Endothelial cell of umbilical vein (primary cell): ENCODE measurements at regions not wholly inside any gene's neighbourhood (a gene's known extent, or its start where the extent isn't known, plus 50 kb on each side); places are given as distances from the start of the nearest gene placed in this dataset.
A peak's percentile ranks its signal among the peaks of the same experiment; 100 is the strongest.

Experiments
- BruUV-seq: library from RNA; stranded (reverse); fragments of 400-500 nt; replicated peaks from 2 replicates; lab custom pipeline; 2021; lab: Mats Ljungman, UMichigan
- CTCF ChIA-PET: fragments of 300-600, 350-600 bp; sonication (Branson Sonifier 250); formaldehyde crosslinking; loops from one replicate; lab custom pipeline; 2021; ENCODE audit warnings: antibody characterized with exemption, inconsistent platforms; lab: Charles Lee
- POLR2A ChIA-PET: fragments of 300-600, 350-600 bp; sonication (Branson Sonifier 250); formaldehyde crosslinking; loops from one replicate; lab custom pipeline; 2021; ENCODE audit warnings: antibody characterized with exemption, inconsistent platforms; lab: Charles Lee
- DNase-seq: peaks from one replicate; pipeline ENCODE4 v3.0.0-alpha.2; 2011; ENCODE audit warnings: low read depth, low spot score
- FAIRE-seq: peaks from 2 replicates; lab custom pipeline; 2011; peaks lifted over from hg19 to GRCh38; lab: Jason Lieb, UNC
- H2AFZ ChIP-seq: 2 replicates; pipeline ENCODE4 v1.6.0; 2012; ENCODE audit warnings: low read depth, low read length, control low read depth, inconsistent platforms
- H3K27ac ChIP-seq: 2 replicates; pipeline ENCODE4 v1.5.1; 2011; ENCODE audit warnings: low read depth, mild to moderate bottlenecking, control low read depth, low read length, moderate library complexity; ENCODE audit not compliant: insufficient read depth
- H3K27me3 ChIP-seq, 2 experiments: 2 replicates each; pipeline versions ENCODE4 v1.6.0 to v1.6.1; 2011; ENCODE audit warnings: low read length in 2 of 2, mixed read lengths in 1 of 2; ENCODE audit not compliant: control insufficient read depth in 2 of 2, insufficient read depth in 2 of 2
- H3K36me3 ChIP-seq, 2 experiments: 2 replicates in 1 of 2; 3 replicates in 1 of 2; pipeline ENCODE4 v1.5.1; 2011; ENCODE audit warnings: low read length in 2 of 2, mild to moderate bottlenecking in 1 of 2, moderate library complexity in 1 of 2; ENCODE audit not compliant: control insufficient read depth in 2 of 2, insufficient read depth in 2 of 2; ENCODE audit errors: extremely low read depth in 1 of 2
- H3K4me1 ChIP-seq: 3 replicates; pipeline ENCODE4 v1.5.1; 2011; ENCODE audit warnings: mild to moderate bottlenecking, low read length; ENCODE audit not compliant: control insufficient read depth, insufficient read depth; ENCODE audit errors: extremely low read depth
- H3K4me2 ChIP-seq: 2 replicates; pipeline ENCODE4 v1.6.1; 2011; ENCODE audit warnings: low read length, control low read depth, mixed read lengths; ENCODE audit not compliant: insufficient read depth
- H3K4me3 ChIP-seq, 3 experiments: fragments of 200-600 bp in 1 of 3; sonication (generic), shearing (Covaris generic) in 1 of 3; replicated peaks in 1 of 3; 2 replicates each; pipeline ENCODE4 v1.5.1; 2011 to 2016; ENCODE audit warnings: control low read depth in 3 of 3, low read length in 3 of 3, mild to moderate bottlenecking in 2 of 3, inconsistent platforms in 1 of 3, low read depth in 1 of 3, moderate library complexity in 1 of 3; ENCODE audit not compliant: insufficient read depth in 1 of 3
- H3K79me2 ChIP-seq: 2 replicates; pipeline ENCODE4 v1.6.0; 2012; ENCODE audit warnings: low read length, inconsistent platforms; ENCODE audit not compliant: control insufficient read depth, insufficient read depth
- H3K9ac ChIP-seq: replicated peaks from 2 replicates; pipeline ENCODE3; 2011; ENCODE audit warnings: low read length, control low read depth; ENCODE audit not compliant: insufficient read depth; ENCODE audit errors: extremely low read depth
- H3K9me1 ChIP-seq: replicated peaks from 3 replicates; pipeline ENCODE4 v1.6.0; 2011; ENCODE audit warnings: mild to moderate bottlenecking, low read length; ENCODE audit not compliant: control insufficient read depth, insufficient read depth; ENCODE audit errors: extremely low read depth
- H3K9me3 ChIP-seq: replicated peaks from 2 replicates; pipeline ENCODE4 v1.5.1; 2012; ENCODE audit warnings: low read length, inconsistent platforms; ENCODE audit not compliant: control insufficient read depth, insufficient read depth
- H4K20me1 ChIP-seq: replicated peaks from 2 replicates; pipeline ENCODE3; 2011; ENCODE audit warnings: mild to moderate bottlenecking, low read length; ENCODE audit not compliant: control insufficient read depth, insufficient read depth; ENCODE audit errors: extremely low read depth
- EZH2 ChIP-seq: IDR thresholded peaks from 2 replicates; pipeline ENCODE4 v1.6.1; 2012; ENCODE audit warnings: borderline replicate concordance, low read depth, mild to moderate bottlenecking, moderate library complexity, low read length, inconsistent platforms; ENCODE audit not compliant: severe bottlenecking
- FOS ChIP-seq: IDR thresholded peaks from 2 replicates; pipeline ENCODE4 v1.6.1; 2011; ENCODE audit warnings: mild to moderate bottlenecking, low read length, moderate library complexity, borderline replicate concordance; ENCODE audit not compliant: insufficient read depth
- GATA2 ChIP-seq: IDR thresholded peaks from 2 replicates; pipeline ENCODE4 v1.7.0; 2011; ENCODE audit warnings: low read depth, mild to moderate bottlenecking, moderate library complexity, mixed read lengths, low read length; ENCODE audit not compliant: insufficient read length, insufficient read depth
- JUN ChIP-seq: IDR thresholded peaks from 2 replicates; pipeline ENCODE4 v1.6.1; 2011; ENCODE audit warnings: borderline replicate concordance, low read depth; ENCODE audit not compliant: insufficient read length, insufficient read depth
- MYC ChIP-seq: IDR thresholded peaks from one replicate; pipeline ENCODE4 v1.6.1; 2011; ENCODE audit warnings: mild to moderate bottlenecking, low read depth, low read length
- POLR2A ChIP-seq: IDR thresholded peaks from 2 replicates; pipeline ENCODE4 v1.6.1; 2012; ENCODE audit warnings: low read depth, mild to moderate bottlenecking, control low read depth, low read length
- POLR2AphosphoS5 ChIP-seq: IDR thresholded peaks from 2 replicates; pipeline ENCODE4 v1.6.1; 2012; ENCODE audit warnings: low read depth, mild to moderate bottlenecking, control low read depth, low read length, moderate library complexity; ENCODE audit not compliant: insufficient read depth
- dilution Hi-C: fragments of 300-500 bp; cut with MboI; formaldehyde crosslinking; loops from one replicate; pipeline ENCODE4 v1.15.0; 2019; ENCODE audit warnings: low sequenced_read_pairs; ENCODE audit not compliant: extremely low pct_ligation_motif_present
- intact Hi-C: fragments of 100-400 bp; cut with micrococcal nuclease; formaldehyde crosslinking; loops from one replicate; pipeline ENCODE4 v1.10.0; 2022
- TF ChIP-seq, protein P1 (sequence below): IDR thresholded peaks from 2 replicates; pipeline ENCODE4 v1.6.1; 2011; ENCODE audit not compliant: insufficient read depth, insufficient read length
- TF ChIP-seq, protein P2 (sequence below), 2 donors: IDR thresholded peaks; 1 replicate in 1 of 2; 2 replicates in 1 of 2; pipeline ENCODE4 v1.5.1; 2011; ENCODE audit warnings: low read length in 2 of 2, mild to moderate bottlenecking in 2 of 2, moderate library complexity in 2 of 2, control low read depth in 1 of 2, inconsistent platforms in 1 of 2, low read depth in 1 of 2; ENCODE audit not compliant: insufficient read depth in 1 of 2; ENCODE audit errors: extremely low read depth in 1 of 2

DNA sequence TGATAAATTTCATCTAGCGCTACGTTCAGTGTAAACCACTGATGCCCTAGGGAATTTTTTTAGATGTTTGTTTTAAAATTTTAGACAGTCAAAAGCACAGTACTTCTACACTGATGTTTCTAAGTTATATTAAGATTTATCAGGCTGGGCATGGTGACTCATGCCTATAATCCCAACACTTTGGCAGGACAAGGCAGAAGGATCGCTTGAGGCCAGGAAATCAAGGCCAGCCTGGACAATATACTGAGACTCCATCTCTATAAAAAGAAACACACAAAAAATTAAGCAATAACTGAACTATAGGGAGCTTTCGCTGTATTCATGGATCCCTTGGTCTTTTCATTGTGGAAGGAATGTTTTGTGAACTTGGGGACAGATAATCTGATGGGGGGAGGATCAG is 50.6 kb upstream of the MAPRE2 start:
- Histone ChIP-seq H3K27ac (no peak overlapping the region), H3K9ac (no peak overlapping the region), H3K27me3 (peaks cover 3 to 9% of the 10 kb centered on the region in 2 experiments), H3K36me3 (no peaks in the 10 kb centered on the region), H3K4me1 (no peaks in the 10 kb centered on the region), H3K79me2 (no peaks in the 10 kb centered on the region), H3K4me2 (no peak overlapping the region), H3K9me1 (peaks cover 2% of the 10 kb centered on the region), H4K20me1 (no peaks in the 10 kb centered on the region), H3K4me3 (no peak overlapping the region), H3K9me3 (no peaks in the 10 kb centered on the region), H2AFZ (no peak overlapping the region)
- ChIA-PET CTCF (no interaction called here), POLR2A (no interaction called here)
- intact Hi-C loops (no loop called here), dilution Hi-C loops (no loop called here)
- TF ChIP-seq, protein P1, sequence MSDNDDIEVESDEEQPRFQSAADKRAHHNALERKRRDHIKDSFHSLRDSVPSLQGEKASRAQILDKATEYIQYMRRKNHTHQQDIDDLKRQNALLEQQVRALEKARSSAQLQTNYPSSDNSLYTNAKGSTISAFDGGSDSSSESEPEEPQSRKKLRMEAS: no peak
- TF ChIP-seq EZH2 (no peak), MYC (no peak), FOS (peak; percentile 49), POLR2AphosphoS5 (no peak), POLR2A (no peak)
- no TSS peak for BruUV-seq
- DNase-seq: peak; percentile 20
- no peak for FAIRE-seq

DNA sequence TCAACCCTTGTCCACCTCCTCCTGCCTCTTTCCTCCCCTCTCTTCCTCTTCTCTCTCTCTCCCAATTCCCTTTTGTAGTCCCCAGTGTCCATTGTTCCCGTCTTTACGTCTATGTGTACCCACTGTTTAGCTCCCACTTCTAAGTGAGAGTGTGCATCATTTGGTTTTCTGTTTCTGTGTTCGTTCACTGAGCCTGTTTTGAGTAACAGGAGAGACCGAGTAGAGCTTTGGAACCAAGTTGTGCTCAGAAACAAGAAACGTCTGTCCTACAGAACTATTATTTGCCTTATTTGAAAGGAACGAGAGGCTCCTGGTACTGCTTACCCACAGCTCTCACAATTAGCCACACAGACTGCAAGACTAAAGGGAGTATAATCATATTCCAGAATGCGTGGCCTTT is 50.1 kb upstream of the MAPRE2 start:
- BruUV-seq: no TSS peak
- Histone ChIP-seq H3K27ac (no peak overlapping the region), H2AFZ (no peak overlapping the region), H4K20me1 (no peaks in the 10 kb centered on the region), H3K4me2 (no peak overlapping the region), H3K9me3 (no peaks in the 10 kb centered on the region), H3K27me3 (peaks cover 5 to 9% of the 10 kb centered on the region in 2 experiments), H3K9me1 (peaks cover 2% of the 10 kb centered on the region), H3K9ac (no peak overlapping the region), H3K79me2 (no peaks in the 10 kb centered on the region), H3K36me3 (no peaks in the 10 kb centered on the region), H3K4me3 (no peak overlapping the region), H3K4me1 (no peaks in the 10 kb centered on the region)
- dilution Hi-C loops: no loop called here
- DNase-seq (no peak), FAIRE-seq (no peak)
- TF ChIP-seq, protein P1: no peak
- TF ChIP-seq, protein P2, sequence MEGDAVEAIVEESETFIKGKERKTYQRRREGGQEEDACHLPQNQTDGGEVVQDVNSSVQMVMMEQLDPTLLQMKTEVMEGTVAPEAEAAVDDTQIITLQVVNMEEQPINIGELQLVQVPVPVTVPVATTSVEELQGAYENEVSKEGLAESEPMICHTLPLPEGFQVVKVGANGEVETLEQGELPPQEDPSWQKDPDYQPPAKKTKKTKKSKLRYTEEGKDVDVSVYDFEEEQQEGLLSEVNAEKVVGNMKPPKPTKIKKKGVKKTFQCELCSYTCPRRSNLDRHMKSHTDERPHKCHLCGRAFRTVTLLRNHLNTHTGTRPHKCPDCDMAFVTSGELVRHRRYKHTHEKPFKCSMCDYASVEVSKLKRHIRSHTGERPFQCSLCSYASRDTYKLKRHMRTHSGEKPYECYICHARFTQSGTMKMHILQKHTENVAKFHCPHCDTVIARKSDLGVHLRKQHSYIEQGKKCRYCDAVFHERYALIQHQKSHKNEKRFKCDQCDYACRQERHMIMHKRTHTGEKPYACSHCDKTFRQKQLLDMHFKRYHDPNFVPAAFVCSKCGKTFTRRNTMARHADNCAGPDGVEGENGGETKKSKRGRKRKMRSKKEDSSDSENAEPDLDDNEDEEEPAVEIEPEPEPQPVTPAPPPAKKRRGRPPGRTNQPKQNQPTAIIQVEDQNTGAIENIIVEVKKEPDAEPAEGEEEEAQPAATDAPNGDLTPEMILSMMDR (IDR thresholded peaks at IDR 0.05; ENCODE audit: extremely low read depth in 1 of 2, insufficient read depth in 1 of 2, low read depth in 1 of 2, low read length in 2 of 2): no peak
- TF ChIP-seq POLR2A (no peak), FOS (no peak), MYC (no peak), JUN (no peak), POLR2AphosphoS5 (no peak), EZH2 (no peak), GATA2 (no peak)
- intact Hi-C loops: no loop called here
- ChIA-PET CTCF (no interaction called here), POLR2A (no interaction called here)
